ENCODE measurements at regions not wholly inside any gene's neighbourhood (a gene's known extent, or its start where the extent isn't known, plus 50 kb on each side); places are given as distances from the start of the nearest gene placed in this dataset.

- Histone ChIP-seq H3K4me1 (no peaks in the 10 kb centered on the region), H3K27me3 (no peaks in the 10 kb centered on the region), H3K4me3 (no peak overlapping the region), H3K27ac (replicated peaks in 1 of 4) (no peak overlapping the region), H3K36me3 (no peaks in the 10 kb centered on the region), H3K9me3 (no peaks in the 10 kb centered on the region)
- DNase-seq (ENCODE audit: extremely low spot score), result no peak
- TF ChIP-seq POLR2AphosphoS5 (IDR thresholded peaks at IDR 0.05) (no peak), POLR2A (IDR thresholded peaks at IDR 0.05; ENCODE audit: low read depth) (no peak), CTCF (IDR thresholded peaks at IDR 0.05) (no peak), EP300 (IDR thresholded peaks at IDR 0.05) (no peak)
- 72% methylated on average over 2 of the region's 2 CpGs for WGBS
- intact Hi-C loops (cut with DNase I), result no loop called here
Observed at GRCh38 chr13:63381078-63381859, 1965.6 kb upstream of the PCDH20 start.

GRCh38 chr13:63377986-63378385 lies 1962.3 kb upstream of the PCDH20 start:
- no peak overlapping the region for H3K4me3 ChIP-seq
- no peak overlapping the region for H3K27ac ChIP-seq (replicated peaks in 1 of 4)
- WGBS, result 82% methylated on average over 2 of the region's 2 CpGs
- intact Hi-C loops (cut with DNase I), result no loop called here
- no peaks in the 10 kb centered on the region for H3K36me3 ChIP-seq
- no peak for TF ChIP-seq EP300 (IDR thresholded peaks at IDR 0.05)
- no peak for TF ChIP-seq POLR2A (IDR thresholded peaks at IDR 0.05; ENCODE audit: low read depth)
- TF ChIP-seq POLR2AphosphoS5 (IDR thresholded peaks at IDR 0.05), result no peak
- TF ChIP-seq CTCF (IDR thresholded peaks at IDR 0.05), result no peak
- no peaks in the 10 kb centered on the region for H3K4me1 ChIP-seq
- H3K27me3 ChIP-seq, result no peaks in the 10 kb centered on the region
- no peak for DNase-seq (ENCODE audit: extremely low spot score)
- H3K9me3 ChIP-seq, result no peaks in the 10 kb centered on the region

DNA sequence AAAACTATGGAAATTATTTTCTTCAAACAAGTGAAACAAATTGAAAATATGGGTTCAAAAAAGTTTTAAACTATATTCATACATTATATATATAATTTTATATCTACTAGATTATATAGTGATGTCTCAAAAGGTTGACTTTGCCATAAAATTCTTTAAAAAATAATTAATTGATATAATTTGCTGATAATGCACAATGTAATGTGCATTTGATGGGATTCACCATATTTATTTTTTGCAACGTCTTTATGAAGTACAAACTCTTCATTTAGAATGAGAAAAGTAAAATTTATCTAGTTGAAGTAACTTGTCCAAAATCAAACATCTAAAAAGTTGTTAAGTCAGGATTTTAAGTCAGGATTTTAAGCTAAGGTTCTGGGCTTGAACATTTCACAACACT lies 1954.5 kb upstream of the PCDH20 start:
- Histone ChIP-seq H3K27me3 (no peaks in the 10 kb centered on the region), H3K4me1 (no peaks in the 10 kb centered on the region), H3K4me3 (no peak overlapping the region), H3K27ac (replicated peaks in 1 of 4) (no peak overlapping the region), H3K36me3 (no peaks in the 10 kb centered on the region), H3K9me3 (no peaks in the 10 kb centered on the region)
- intact Hi-C loops (cut with DNase I), result no loop called here
- 47% methylated on average over 1 of the region's 1 CpG for WGBS
- TF ChIP-seq POLR2A (IDR thresholded peaks at IDR 0.05; ENCODE audit: low read depth) (no peak), CTCF (IDR thresholded peaks at IDR 0.05) (no peak), POLR2AphosphoS5 (IDR thresholded peaks at IDR 0.05) (no peak), EP300 (IDR thresholded peaks at IDR 0.05) (no peak)
- no peak for DNase-seq (ENCODE audit: extremely low spot score)

GRCh38 chr13:63367522-63368198 lies 1952.0 kb upstream of the PCDH20 start:
- H3K36me3 ChIP-seq, result no peaks in the 10 kb centered on the region
- TF ChIP-seq POLR2AphosphoS5 (IDR thresholded peaks at IDR 0.05), result no peak
- TF ChIP-seq EP300 (IDR thresholded peaks at IDR 0.05), result no peak
- TF ChIP-seq POLR2A (IDR thresholded peaks at IDR 0.05; ENCODE audit: low read depth), result no peak
- no peak for TF ChIP-seq CTCF (IDR thresholded peaks at IDR 0.05)
- H3K9me3 ChIP-seq, result no peaks in the 10 kb centered on the region
- no peak for DNase-seq (ENCODE audit: extremely low spot score)
- intact Hi-C loops (cut with DNase I), result no loop called here
- no peaks in the 10 kb centered on the region for H3K4me1 ChIP-seq
- no peaks in the 10 kb centered on the region for H3K27me3 ChIP-seq
- H3K4me3 ChIP-seq, result no peak overlapping the region
- WGBS, result 46% methylated on average over 2 of the region's 3 CpGs
- no peak overlapping the region for H3K27ac ChIP-seq (replicated peaks in 1 of 4)

Measured in esophagus muscularis mucosa (tissue), 4 donors.